H9 (cell line): ENCODE measurements at regions not wholly inside any gene's neighbourhood (a gene's known extent, or its start where the extent isn't known, plus 50 kb on each side); places are given as distances from the start of the nearest gene placed in this dataset.

ENCODE experiments used
- DNase-seq: peaks from one replicate; pipeline ENCODE4 v3.0.0-alpha.2; 2017
- H2AFZ ChIP-seq: one replicate; pipeline ENCODE4 v1.6.1; 2013; ENCODE audit warnings: mild to moderate bottlenecking, low read length, control low read depth, moderate library complexity
- H2AK5ac ChIP-seq: 2 replicates; pipeline ENCODE4 v1.6.1; 2013; ENCODE audit warnings: low read length, control low read depth, mixed read lengths; ENCODE audit not compliant: insufficient read length
- H2BK120ac ChIP-seq: one replicate; pipeline ENCODE4 v1.6.1; 2013; ENCODE audit warnings: low read depth, mild to moderate bottlenecking, low read length, control low read depth, inconsistent platforms; ENCODE audit not compliant: poor library complexity, severe bottlenecking
- H2BK12ac ChIP-seq: 2 replicates; pipeline ENCODE4 v1.6.1; 2013; ENCODE audit warnings: low read length, control low read depth, mixed read lengths, low read depth; ENCODE audit not compliant: insufficient read length
- H2BK15ac ChIP-seq: 2 replicates; pipeline ENCODE4 v1.6.1; 2013; ENCODE audit warnings: low read depth, low read length, control low read depth
- H2BK20ac ChIP-seq: one replicate; pipeline ENCODE4 v1.6.1; 2013; ENCODE audit warnings: low read depth, mild to moderate bottlenecking, low read length, control low read depth, inconsistent platforms; ENCODE audit not compliant: poor library complexity, severe bottlenecking
- H2BK5ac ChIP-seq: 2 replicates; pipeline ENCODE4 v1.6.1; 2013; ENCODE audit warnings: low read length, control low read depth, mixed read lengths; ENCODE audit not compliant: insufficient read length
- H3K14ac ChIP-seq: 2 replicates; pipeline ENCODE4 v1.6.1; 2013; ENCODE audit warnings: low read length, control low read depth; ENCODE audit not compliant: insufficient read depth
- H3K18ac ChIP-seq: 2 replicates; pipeline ENCODE4 v1.6.1; 2013; ENCODE audit warnings: low read depth, mild to moderate bottlenecking, mixed read lengths, low read length, control low read depth; ENCODE audit not compliant: insufficient read length
- H3K23ac ChIP-seq: 2 replicates; pipeline ENCODE4 v1.6.1; 2013; ENCODE audit warnings: low read length, control low read depth, mixed read lengths, low read depth; ENCODE audit not compliant: insufficient read length
- H3K23me2 ChIP-seq: 2 replicates; pipeline ENCODE4 v1.6.1; 2013; ENCODE audit warnings: low read depth, mild to moderate bottlenecking, mixed read lengths, low read length, control low read depth; ENCODE audit not compliant: insufficient read length, poor library complexity, severe bottlenecking
- H3K27ac ChIP-seq: 2 replicates; pipeline ENCODE4 v1.5.1; 2013; ENCODE audit warnings: low read length, control low read depth, mixed read lengths, low read depth; ENCODE audit not compliant: insufficient read length
- H3K27me3 ChIP-seq: 2 replicates; pipeline ENCODE4 v1.6.1; 2013; ENCODE audit warnings: low read length, control low read depth, inconsistent platforms; ENCODE audit not compliant: insufficient read depth
- H3K4ac ChIP-seq: 2 replicates; pipeline ENCODE4 v1.6.1; 2013; ENCODE audit warnings: low read depth, mild to moderate bottlenecking, control low read depth, inconsistent platforms, low read length, moderate library complexity
- H3K4me1 ChIP-seq: 2 replicates; pipeline ENCODE4 v1.6.1; 2013; ENCODE audit warnings: low read length, control low read depth, inconsistent platforms; ENCODE audit not compliant: insufficient read depth
- H3K4me2 ChIP-seq: 2 replicates; pipeline ENCODE4 v1.6.1; 2013; ENCODE audit warnings: low read length, control low read depth, mixed read lengths; ENCODE audit not compliant: insufficient read length, insufficient read depth
- H3K56ac ChIP-seq: 2 replicates; pipeline ENCODE4 v1.6.1; 2013; ENCODE audit warnings: low read depth, mild to moderate bottlenecking, mixed read lengths, low read length, control low read depth; ENCODE audit not compliant: insufficient read length
- H3K79me1 ChIP-seq: 2 replicates; pipeline ENCODE4 v1.6.1; 2013; ENCODE audit warnings: low read depth, mild to moderate bottlenecking, moderate library complexity, low read length, control low read depth, inconsistent platforms; ENCODE audit not compliant: insufficient read depth, poor library complexity, severe bottlenecking
- H3K79me2 ChIP-seq: 2 replicates; pipeline ENCODE4 v1.6.1; 2013; ENCODE audit warnings: low read length, control low read depth, inconsistent platforms; ENCODE audit not compliant: insufficient read depth
- H3K9ac ChIP-seq: 2 replicates; pipeline ENCODE4 v1.6.1; 2013; ENCODE audit warnings: low read length, control low read depth, mixed read lengths; ENCODE audit not compliant: insufficient read length; ENCODE audit errors: extremely low read depth
- H3K9me3 ChIP-seq: one replicate; pipeline ENCODE4 v1.6.1; 2013; ENCODE audit warnings: low read depth, low read length, inconsistent platforms; ENCODE audit not compliant: control insufficient read depth
- H3T11ph ChIP-seq: one replicate; pipeline ENCODE4 v1.6.1; 2013; ENCODE audit warnings: mild to moderate bottlenecking, low read length, control low read depth, inconsistent platforms
- H4K20me1 ChIP-seq: one replicate; pipeline ENCODE4 v1.6.1; 2013; ENCODE audit not compliant: control insufficient read depth, insufficient read length, insufficient read depth
- H4K5ac ChIP-seq: 2 replicates; pipeline ENCODE4 v1.6.1; 2013; ENCODE audit warnings: low read depth, mild to moderate bottlenecking, mixed read lengths, low read length, control low read depth; ENCODE audit not compliant: insufficient read length
- H4K8ac ChIP-seq: replicated peaks from 2 replicates; pipeline ENCODE4 v1.6.1; 2013; ENCODE audit warnings: low read length, control low read depth, mixed read lengths, low read depth; ENCODE audit not compliant: insufficient read length
- H4K91ac ChIP-seq: 2 replicates; pipeline ENCODE4 v1.6.1; 2013; ENCODE audit warnings: low read depth, mild to moderate bottlenecking, moderate library complexity, mixed read lengths, low read length, control low read depth; ENCODE audit not compliant: insufficient read length
- H3K27ac Mint-ChIP-seq, 3 experiments: 2 replicates in 2 of 3; 3 replicates in 1 of 3; pipeline ENCODE4 v1.8.0; 2020 to 2021; ENCODE audit warnings: mixed read lengths in 3 of 3, mild to moderate bottlenecking in 1 of 3, moderate library complexity in 1 of 3
- H3K27me3 Mint-ChIP-seq: 2 replicates; pipeline ENCODE4 v1.8.0; 2021; ENCODE audit warnings: low read depth, mild to moderate bottlenecking, moderate library complexity, mixed read lengths
- H3K36me3 Mint-ChIP-seq, 3 experiments: 2 replicates in 2 of 3; 3 replicates in 1 of 3; pipeline ENCODE4 v1.8.0; 2020 to 2021; ENCODE audit warnings: low read depth in 3 of 3, mixed read lengths in 3 of 3; ENCODE audit not compliant: insufficient read depth in 1 of 3
- H3K4me1 Mint-ChIP-seq, 2 experiments: 2 replicates each; pipeline ENCODE4 v1.8.0; 2020; ENCODE audit warnings: mixed read lengths in 2 of 2
- H3K4me3 Mint-ChIP-seq, 2 experiments: 2 replicates in 1 of 2; 3 replicates in 1 of 2; pipeline ENCODE4 v1.8.0; 2020 to 2021; ENCODE audit warnings: mild to moderate bottlenecking in 2 of 2, mixed read lengths in 2 of 2, moderate library complexity in 1 of 2
- H3K9me3 Mint-ChIP-seq, 2 experiments: 2 replicates in 1 of 2; 3 replicates in 1 of 2; pipeline ENCODE4 v1.8.0; 2020; ENCODE audit warnings: mild to moderate bottlenecking in 2 of 2, mixed read lengths in 2 of 2, moderate library complexity in 1 of 2
- WGBS: extraction: QIAGEN DNeasy Blood & Tissue Kit; methylation state at CpG from one replicate; pipeline ENCODE4 v1.1.7; 2013; ENCODE audit warnings: missing lambda C conversion rate, low lambda C conversion rate, mixed read lengths; ENCODE audit not compliant: insufficient read length; ENCODE audit errors: extremely low coverage; 5-methylcytosine and 5-hydroxymethylcytosine counted together
- TF ChIP-seq, protein P1 (sequence below): fragments of 200-600 bp; sonication (generic); conservative IDR thresholded peaks from 3 replicates; pipeline ENCODE4 v1.8.0; 2021; ENCODE audit warnings: antibody characterized with exemption, mild to moderate bottlenecking

DNA sequence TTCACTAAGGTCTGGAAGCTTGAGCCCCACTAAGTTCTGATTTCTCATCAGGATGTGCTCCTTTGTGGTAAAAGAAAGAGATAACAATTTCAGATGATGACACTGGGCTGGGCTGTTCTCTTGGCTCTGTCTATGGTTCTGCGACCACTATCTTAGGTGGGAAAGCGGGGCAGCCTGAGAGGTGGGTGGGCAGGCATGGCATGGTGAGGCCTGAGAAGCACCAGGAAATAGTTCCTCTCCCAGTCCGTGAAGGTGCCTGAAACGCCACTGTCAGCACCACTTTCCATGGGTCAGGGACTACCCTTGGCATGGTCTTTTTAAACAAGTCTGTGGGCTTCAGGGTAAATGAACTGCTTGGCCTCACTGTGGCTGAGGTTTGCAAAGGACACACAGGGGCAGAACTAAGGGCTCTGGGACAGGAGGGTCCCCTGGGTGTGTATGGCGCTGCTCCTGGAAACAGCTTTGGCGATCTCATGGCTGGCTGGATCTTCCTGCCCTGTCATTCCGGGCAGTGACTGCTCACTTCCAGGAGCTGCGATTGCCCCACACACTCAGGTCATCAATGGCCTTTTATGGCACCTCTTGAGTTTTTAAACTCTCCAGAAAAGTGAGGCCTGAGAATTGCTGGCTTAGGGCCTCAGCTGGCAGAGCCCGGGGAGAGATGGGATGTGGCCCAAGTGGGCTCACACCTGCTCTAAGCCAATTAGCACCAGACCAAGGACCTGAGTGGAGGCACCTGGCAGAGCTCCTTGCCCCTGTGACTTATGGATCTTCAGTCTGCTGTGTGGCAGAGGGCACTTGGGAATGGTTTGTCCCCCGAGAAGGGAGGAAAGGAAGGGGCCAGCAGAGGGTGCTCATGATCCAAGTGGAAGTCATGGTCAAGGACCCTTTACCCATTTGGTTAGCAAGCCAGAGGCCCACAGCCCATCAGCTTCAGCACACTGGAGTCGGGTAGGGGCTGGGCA lies 55.6 kb upstream of the LYVE1 start:
- Mint-ChIP-seq H3K27ac (no peak overlapping the region), H3K36me3 (no peaks in the 10 kb centered on the region), H3K4me1 (peaks cover 0 to 3% of the 10 kb centered on the region in 2 experiments; a peak in 2 of 4 replicates), H3K9me3 (no peaks in the 10 kb centered on the region), H3K4me3 (no peak overlapping the region), H3K27me3 (no peaks in the 10 kb centered on the region; the same call in 1 of the 2 replicates)
- Histone ChIP-seq H3K23ac (no peak overlapping the region), H3K27ac (no peak overlapping the region), H2BK15ac (no peak overlapping the region), H3K14ac (no peak overlapping the region), H3K79me1 (no peaks in the 10 kb centered on the region), H4K5ac (no peak overlapping the region), H3K56ac (no peak overlapping the region), H2AK5ac (no peak overlapping the region), H4K20me1 (no peaks in the 10 kb centered on the region), H3K9ac (no peak overlapping the region), H3K18ac (no peak overlapping the region), H4K8ac (no peak overlapping the region), H3K4me1 (no peaks in the 10 kb centered on the region), H3K4ac (no peak overlapping the region), H3K79me2 (no peaks in the 10 kb centered on the region), H2AFZ (no peak overlapping the region), H4K91ac (no peak overlapping the region), H3K9me3 (no peaks in the 10 kb centered on the region), H2BK5ac (no peak overlapping the region), H3K4me2 (no peak overlapping the region), H3K23me2 (no peaks in the 10 kb centered on the region), H3T11ph (no peak overlapping the region), H2BK20ac (no peak overlapping the region), H2BK12ac (no peak overlapping the region), H2BK120ac (no peak overlapping the region), H3K27me3 (no peaks in the 10 kb centered on the region)
- TF ChIP-seq, protein P1, sequence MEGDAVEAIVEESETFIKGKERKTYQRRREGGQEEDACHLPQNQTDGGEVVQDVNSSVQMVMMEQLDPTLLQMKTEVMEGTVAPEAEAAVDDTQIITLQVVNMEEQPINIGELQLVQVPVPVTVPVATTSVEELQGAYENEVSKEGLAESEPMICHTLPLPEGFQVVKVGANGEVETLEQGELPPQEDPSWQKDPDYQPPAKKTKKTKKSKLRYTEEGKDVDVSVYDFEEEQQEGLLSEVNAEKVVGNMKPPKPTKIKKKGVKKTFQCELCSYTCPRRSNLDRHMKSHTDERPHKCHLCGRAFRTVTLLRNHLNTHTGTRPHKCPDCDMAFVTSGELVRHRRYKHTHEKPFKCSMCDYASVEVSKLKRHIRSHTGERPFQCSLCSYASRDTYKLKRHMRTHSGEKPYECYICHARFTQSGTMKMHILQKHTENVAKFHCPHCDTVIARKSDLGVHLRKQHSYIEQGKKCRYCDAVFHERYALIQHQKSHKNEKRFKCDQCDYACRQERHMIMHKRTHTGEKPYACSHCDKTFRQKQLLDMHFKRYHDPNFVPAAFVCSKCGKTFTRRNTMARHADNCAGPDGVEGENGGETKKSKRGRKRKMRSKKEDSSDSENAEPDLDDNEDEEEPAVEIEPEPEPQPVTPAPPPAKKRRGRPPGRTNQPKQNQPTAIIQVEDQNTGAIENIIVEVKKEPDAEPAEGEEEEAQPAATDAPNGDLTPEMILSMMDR, result peak; percentile 76
- WGBS, result no CpG with 5 or more reads among the region's 11 CpGs
- DNase-seq, result peak; percentile 72
